H9 (cell line): ENCODE measurements at regions not wholly inside any gene's neighbourhood (a gene's known extent, or its start where the extent isn't known, plus 50 kb on each side); places are given as distances from the start of the nearest gene placed in this dataset.

Experiments used
- DNase-seq: peaks from one replicate; pipeline ENCODE4 v3.0.0-alpha.2; 2017
- H2AFZ ChIP-seq: one replicate; pipeline ENCODE4 v1.6.1; 2013; ENCODE audit warnings: mild to moderate bottlenecking, low read length, control low read depth, moderate library complexity
- H2AK5ac ChIP-seq: 2 replicates; pipeline ENCODE4 v1.6.1; 2013; ENCODE audit warnings: low read length, control low read depth, mixed read lengths; ENCODE audit not compliant: insufficient read length
- H2BK120ac ChIP-seq: one replicate; pipeline ENCODE4 v1.6.1; 2013; ENCODE audit warnings: low read depth, mild to moderate bottlenecking, low read length, control low read depth, inconsistent platforms; ENCODE audit not compliant: poor library complexity, severe bottlenecking
- H2BK12ac ChIP-seq: 2 replicates; pipeline ENCODE4 v1.6.1; 2013; ENCODE audit warnings: low read length, control low read depth, mixed read lengths, low read depth; ENCODE audit not compliant: insufficient read length
- H2BK15ac ChIP-seq: 2 replicates; pipeline ENCODE4 v1.6.1; 2013; ENCODE audit warnings: low read depth, low read length, control low read depth
- H2BK20ac ChIP-seq: one replicate; pipeline ENCODE4 v1.6.1; 2013; ENCODE audit warnings: low read depth, mild to moderate bottlenecking, low read length, control low read depth, inconsistent platforms; ENCODE audit not compliant: poor library complexity, severe bottlenecking
- H2BK5ac ChIP-seq: 2 replicates; pipeline ENCODE4 v1.6.1; 2013; ENCODE audit warnings: low read length, control low read depth, mixed read lengths; ENCODE audit not compliant: insufficient read length
- H3K14ac ChIP-seq: 2 replicates; pipeline ENCODE4 v1.6.1; 2013; ENCODE audit warnings: low read length, control low read depth; ENCODE audit not compliant: insufficient read depth
- H3K18ac ChIP-seq: 2 replicates; pipeline ENCODE4 v1.6.1; 2013; ENCODE audit warnings: low read depth, mild to moderate bottlenecking, mixed read lengths, low read length, control low read depth; ENCODE audit not compliant: insufficient read length
- H3K23ac ChIP-seq: 2 replicates; pipeline ENCODE4 v1.6.1; 2013; ENCODE audit warnings: low read length, control low read depth, mixed read lengths, low read depth; ENCODE audit not compliant: insufficient read length
- H3K23me2 ChIP-seq: 2 replicates; pipeline ENCODE4 v1.6.1; 2013; ENCODE audit warnings: low read depth, mild to moderate bottlenecking, mixed read lengths, low read length, control low read depth; ENCODE audit not compliant: insufficient read length, poor library complexity, severe bottlenecking
- H3K27ac ChIP-seq: 2 replicates; pipeline ENCODE4 v1.5.1; 2013; ENCODE audit warnings: low read length, control low read depth, mixed read lengths, low read depth; ENCODE audit not compliant: insufficient read length
- H3K27me3 ChIP-seq: 2 replicates; pipeline ENCODE4 v1.6.1; 2013; ENCODE audit warnings: low read length, control low read depth, inconsistent platforms; ENCODE audit not compliant: insufficient read depth
- H3K4ac ChIP-seq: 2 replicates; pipeline ENCODE4 v1.6.1; 2013; ENCODE audit warnings: low read depth, mild to moderate bottlenecking, control low read depth, inconsistent platforms, low read length, moderate library complexity
- H3K4me1 ChIP-seq: 2 replicates; pipeline ENCODE4 v1.6.1; 2013; ENCODE audit warnings: low read length, control low read depth, inconsistent platforms; ENCODE audit not compliant: insufficient read depth
- H3K4me2 ChIP-seq: 2 replicates; pipeline ENCODE4 v1.6.1; 2013; ENCODE audit warnings: low read length, control low read depth, mixed read lengths; ENCODE audit not compliant: insufficient read length, insufficient read depth
- H3K56ac ChIP-seq: 2 replicates; pipeline ENCODE4 v1.6.1; 2013; ENCODE audit warnings: low read depth, mild to moderate bottlenecking, mixed read lengths, low read length, control low read depth; ENCODE audit not compliant: insufficient read length
- H3K79me1 ChIP-seq: 2 replicates; pipeline ENCODE4 v1.6.1; 2013; ENCODE audit warnings: low read depth, mild to moderate bottlenecking, moderate library complexity, low read length, control low read depth, inconsistent platforms; ENCODE audit not compliant: insufficient read depth, poor library complexity, severe bottlenecking
- H3K79me2 ChIP-seq: 2 replicates; pipeline ENCODE4 v1.6.1; 2013; ENCODE audit warnings: low read length, control low read depth, inconsistent platforms; ENCODE audit not compliant: insufficient read depth
- H3K9ac ChIP-seq: 2 replicates; pipeline ENCODE4 v1.6.1; 2013; ENCODE audit warnings: low read length, control low read depth, mixed read lengths; ENCODE audit not compliant: insufficient read length; ENCODE audit errors: extremely low read depth
- H3K9me3 ChIP-seq: one replicate; pipeline ENCODE4 v1.6.1; 2013; ENCODE audit warnings: low read depth, low read length, inconsistent platforms; ENCODE audit not compliant: control insufficient read depth
- H3T11ph ChIP-seq: one replicate; pipeline ENCODE4 v1.6.1; 2013; ENCODE audit warnings: mild to moderate bottlenecking, low read length, control low read depth, inconsistent platforms
- H4K20me1 ChIP-seq: one replicate; pipeline ENCODE4 v1.6.1; 2013; ENCODE audit not compliant: control insufficient read depth, insufficient read length, insufficient read depth
- H4K5ac ChIP-seq: 2 replicates; pipeline ENCODE4 v1.6.1; 2013; ENCODE audit warnings: low read depth, mild to moderate bottlenecking, mixed read lengths, low read length, control low read depth; ENCODE audit not compliant: insufficient read length
- H4K8ac ChIP-seq: replicated peaks from 2 replicates; pipeline ENCODE4 v1.6.1; 2013; ENCODE audit warnings: low read length, control low read depth, mixed read lengths, low read depth; ENCODE audit not compliant: insufficient read length
- H4K91ac ChIP-seq: 2 replicates; pipeline ENCODE4 v1.6.1; 2013; ENCODE audit warnings: low read depth, mild to moderate bottlenecking, moderate library complexity, mixed read lengths, low read length, control low read depth; ENCODE audit not compliant: insufficient read length
- H3K27ac Mint-ChIP-seq, 3 experiments: 2 replicates in 2 of 3; 3 replicates in 1 of 3; pipeline ENCODE4 v1.8.0; 2020 to 2021; ENCODE audit warnings: mixed read lengths in 3 of 3, mild to moderate bottlenecking in 1 of 3, moderate library complexity in 1 of 3
- H3K27me3 Mint-ChIP-seq: 2 replicates; pipeline ENCODE4 v1.8.0; 2021; ENCODE audit warnings: low read depth, mild to moderate bottlenecking, moderate library complexity, mixed read lengths
- H3K36me3 Mint-ChIP-seq, 3 experiments: 2 replicates in 2 of 3; 3 replicates in 1 of 3; pipeline ENCODE4 v1.8.0; 2020 to 2021; ENCODE audit warnings: low read depth in 3 of 3, mixed read lengths in 3 of 3; ENCODE audit not compliant: insufficient read depth in 1 of 3
- H3K4me1 Mint-ChIP-seq, 2 experiments: 2 replicates each; pipeline ENCODE4 v1.8.0; 2020; ENCODE audit warnings: mixed read lengths in 2 of 2
- H3K4me3 Mint-ChIP-seq, 2 experiments: 2 replicates in 1 of 2; 3 replicates in 1 of 2; pipeline ENCODE4 v1.8.0; 2020 to 2021; ENCODE audit warnings: mild to moderate bottlenecking in 2 of 2, mixed read lengths in 2 of 2, moderate library complexity in 1 of 2
- H3K9me3 Mint-ChIP-seq, 2 experiments: 2 replicates in 1 of 2; 3 replicates in 1 of 2; pipeline ENCODE4 v1.8.0; 2020; ENCODE audit warnings: mild to moderate bottlenecking in 2 of 2, mixed read lengths in 2 of 2, moderate library complexity in 1 of 2
- CTCF ChIP-seq: fragments of 200-600 bp; sonication (generic); conservative IDR thresholded peaks from 3 replicates; pipeline ENCODE4 v1.8.0; 2021; ENCODE audit warnings: antibody characterized with exemption, mild to moderate bottlenecking
- WGBS: extraction: QIAGEN DNeasy Blood & Tissue Kit; methylation state at CpG from one replicate; pipeline ENCODE4 v1.1.7; 2013; ENCODE audit warnings: missing lambda C conversion rate, low lambda C conversion rate, mixed read lengths; ENCODE audit not compliant: insufficient read length; ENCODE audit errors: extremely low coverage; 5-methylcytosine and 5-hydroxymethylcytosine counted together

DNA sequence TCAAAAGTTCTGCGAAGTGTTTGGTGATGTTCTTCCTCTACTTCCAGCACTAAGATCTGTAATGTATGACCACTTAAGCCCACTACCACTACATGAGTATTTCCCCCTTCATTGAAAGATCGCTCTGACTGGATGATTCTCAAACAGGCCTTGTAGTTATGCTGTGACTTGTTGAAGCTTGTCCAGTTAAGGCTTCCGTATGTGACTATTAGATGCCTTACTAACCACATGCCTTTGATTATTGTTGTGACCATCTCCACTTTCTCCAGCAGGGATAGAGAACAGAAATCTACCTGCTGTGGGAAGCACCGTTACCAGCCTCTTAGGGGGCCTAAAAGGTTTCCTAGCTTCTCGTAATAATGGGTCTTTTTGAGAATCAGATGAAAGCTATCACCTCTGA lies 81.1 kb downstream of the NOC3L start:
- Mint-ChIP-seq H3K9me3 (no peaks in the 10 kb centered on the region), H3K27me3 (no peaks in the 10 kb centered on the region; the same call in 1 of the 2 replicates), H3K4me1 (peaks cover 6% of the 10 kb centered on the region in 2 experiments; a peak in 3 of 4 replicates), H3K4me3 (no peak overlapping the region), H3K27ac (no peak overlapping the region), H3K36me3 (no peaks in the 10 kb centered on the region)
- no peak overlapping the region for H4K91ac ChIP-seq
- H3K27ac ChIP-seq = no peak overlapping the region
- H3K4ac ChIP-seq = no peak overlapping the region
- DNase-seq = no peak
- no peak overlapping the region for H4K5ac ChIP-seq
- H3K79me1 ChIP-seq = no peaks in the 10 kb centered on the region
- H3K56ac ChIP-seq = no peak overlapping the region
- no peaks in the 10 kb centered on the region for H3K9me3 ChIP-seq
- H3K18ac ChIP-seq = no peak overlapping the region
- no peak for TF ChIP-seq CTCF
- H3K4me2 ChIP-seq = no peak overlapping the region
- H3K9ac ChIP-seq = no peak overlapping the region
- H4K20me1 ChIP-seq = no peaks in the 10 kb centered on the region
- no peak overlapping the region for H2AK5ac ChIP-seq
- H2BK15ac ChIP-seq = no peak overlapping the region
- H3K27me3 ChIP-seq = no peaks in the 10 kb centered on the region
- no peak overlapping the region for H4K8ac ChIP-seq
- no peak overlapping the region for H2AFZ ChIP-seq
- no peak overlapping the region for H3T11ph ChIP-seq
- H3K23ac ChIP-seq = no peak overlapping the region
- no peaks in the 10 kb centered on the region for H3K23me2 ChIP-seq
- no peak overlapping the region for H2BK120ac ChIP-seq
- H3K14ac ChIP-seq = no peak overlapping the region
- no peak overlapping the region for H2BK20ac ChIP-seq
- no peaks in the 10 kb centered on the region for H3K4me1 ChIP-seq
- no peaks in the 10 kb centered on the region for H3K79me2 ChIP-seq
- no peak overlapping the region for H2BK12ac ChIP-seq
- no peak overlapping the region for H2BK5ac ChIP-seq
- no CpG with 5 or more reads among the region's 5 CpGs for WGBS
